Esophagus squamous epithelium (tissue), 5 donors: ENCODE measurements at regions not wholly inside any gene's neighbourhood (a gene's known extent, or its start where the extent isn't known, plus 50 kb on each side); places are given as distances from the start of the nearest gene placed in this dataset.

Experiments
- DNase-seq: peaks from one replicate; lab custom pipeline; 2025; lab: John Stamatoyannopoulos, UW
- H3K27ac ChIP-seq, 4 donors: fragments of 200-600 bp; sonication (generic); one replicate each; pipeline ENCODE4 v1.5.1; 2016 to 2019; ENCODE audit warnings: mild to moderate bottlenecking in 1 of 4
- H3K27me3 ChIP-seq, 4 donors: fragments of 200-600 bp; sonication (generic); 1 replicate in 3 of 4; 2 replicates in 1 of 4; pipeline versions ENCODE4 v1.5.1 to v1.6.0; 2017 to 2021; ENCODE audit warnings: antibody characterized with exemption in 1 of 4
- H3K36me3 ChIP-seq, 3 donors: fragments of 200-600 bp; sonication (generic); one replicate each; pipeline ENCODE4 v1.5.1; 2016 to 2019
- H3K4me1 ChIP-seq, 3 donors: fragments of 200-600 bp; sonication (generic); one replicate each; pipeline ENCODE4 v1.5.1; 2017 to 2019
- H3K4me3 ChIP-seq, 4 donors: fragments of 200-600 bp; sonication (generic); 1 replicate in 3 of 4; 2 replicates in 1 of 4; pipeline ENCODE4 v1.5.1; 2016 to 2019; ENCODE audit warnings: mild to moderate bottlenecking in 2 of 4, moderate library complexity in 1 of 4
- H3K9me3 ChIP-seq, 3 donors: fragments of 200-600 bp; sonication (generic); one replicate each; pipeline ENCODE4 v1.5.1; 2016 to 2019
- CTCF ChIP-seq, 6 experiments: fragments of 450-650 bp in 4 of 6; fragments of 200-600 bp in 2 of 6; sonication (generic) in 2 of 6; IDR thresholded peaks; one replicate each; pipeline ENCODE4 v1.5.1; 2016 to 2019; ENCODE audit warnings: antibody characterized with exemption in 6 of 6, mild to moderate bottlenecking in 4 of 6, moderate library complexity in 4 of 6
- POLR2A ChIP-seq, 4 donors: fragments of 450-650 bp; IDR thresholded peaks; one replicate each; pipeline ENCODE4 v1.6.1; 2017; ENCODE audit warnings: antibody characterized with exemption in 4 of 4, mild to moderate bottlenecking in 4 of 4, moderate library complexity in 3 of 4
- WGBS, 2 donors: methylation state at CpG; one replicate each; pipeline ENCODE4 v1.1.5; 2018; 5-methylcytosine and 5-hydroxymethylcytosine counted together
- intact Hi-C: fragments of 100-400 bp; cut with DNase I; formaldehyde crosslinking; loops from one replicate; pipeline ENCODE4 v1.15.0; 2022
- donor health status: DM: yes; HTN: yes; CAD: no.

GRCh38 chr1:215004121-215004827 lies 78.3 kb upstream of the KCNK2 start:
- Histone ChIP-seq H3K36me3 (no peaks in the 10 kb centered on the region), H3K27ac (no peak overlapping the region), H3K4me1 (peaks cover 0 to 13% (median 0%) of the 10 kb centered on the region in 3 donors), H3K9me3 (no peaks in the 10 kb centered on the region), H3K4me3 (no peak overlapping the region), H3K27me3 (no peaks in the 10 kb centered on the region)
- WGBS, 2 donors = 91 to 94% methylated on average over 2 of the region's 2 CpGs
- DNase-seq = no peak
- intact Hi-C loops = no loop called here
- TF ChIP-seq CTCF (IDR thresholded peaks at IDR 0.05) (no peak), POLR2A (IDR thresholded peaks at IDR 0.05) (no peak)

- Histone ChIP-seq H3K36me3 (no peaks in the 10 kb centered on the region), H3K9me3 (no peaks in the 10 kb centered on the region), H3K27ac (no peak overlapping the region), H3K27me3 (no peaks in the 10 kb centered on the region), H3K4me3 (no peak overlapping the region), H3K4me1 (peaks cover 0 to 13% (median 0%) of the 10 kb centered on the region in 3 donors)
- DNase-seq = no peak
- intact Hi-C loops = no loop called here
- WGBS, 2 donors = 48 to 49% methylated on average over 5 of the region's 5 CpGs
- TF ChIP-seq CTCF (IDR thresholded peaks at IDR 0.05) = no peak
- TF ChIP-seq POLR2A (IDR thresholded peaks at IDR 0.05) = no peak
Observed at GRCh38 chr1:215005078-215005477, 77.5 kb upstream of the KCNK2 start.

GRCh38 chr1:215005656-215006345 lies 76.7 kb upstream of the KCNK2 start:
- 52 to 55% methylated on average over 9 of the region's 9 CpGs for WGBS, 2 donors
- peaks cover 0 to 13% (median 0%) of the 10 kb centered on the region in 3 donors for H3K4me1 ChIP-seq
- DNase-seq = no peak
- no peaks in the 10 kb centered on the region for H3K27me3 ChIP-seq
- H3K9me3 ChIP-seq = no peaks in the 10 kb centered on the region
- intact Hi-C loops = no loop called here
- TF ChIP-seq POLR2A (IDR thresholded peaks at IDR 0.05) (no peak), CTCF (IDR thresholded peaks at IDR 0.05) (no peak)
- no peaks in the 10 kb centered on the region for H3K36me3 ChIP-seq
- no peak overlapping the region for H3K4me3 ChIP-seq
- no peak overlapping the region for H3K27ac ChIP-seq

- Histone ChIP-seq H3K4me3 (no peak overlapping the region), H3K9me3 (no peaks in the 10 kb centered on the region), H3K27me3 (no peaks in the 10 kb centered on the region), H3K4me1 (no peaks in the 10 kb centered on the region), H3K27ac (no peak overlapping the region), H3K36me3 (no peaks in the 10 kb centered on the region)
- intact Hi-C loops = no loop called here
- DNase-seq = no peak
- TF ChIP-seq CTCF (IDR thresholded peaks at IDR 0.05) (no peak), POLR2A (IDR thresholded peaks at IDR 0.05) (no peak)
Observed at GRCh38 chr1:215007880-215008279, 74.7 kb upstream of the KCNK2 start.

GRCh38 chr1:215018555-215018954 lies 64.0 kb upstream of the KCNK2 start:
- no peak for DNase-seq
- Histone ChIP-seq H3K4me3 (no peak overlapping the region), H3K36me3 (no peaks in the 10 kb centered on the region), H3K27me3 (no peaks in the 10 kb centered on the region), H3K9me3 (no peaks in the 10 kb centered on the region), H3K27ac (no peak overlapping the region), H3K4me1 (peaks cover 0 to 11% (median 0%) of the 10 kb centered on the region in 3 donors)
- 58 to 68% methylated on average over 3 of the region's 3 CpGs for WGBS, 2 donors
- no peak for TF ChIP-seq POLR2A (IDR thresholded peaks at IDR 0.05)
- intact Hi-C loops = no loop called here
